ENCODE measurements at regions not wholly inside any gene's neighbourhood (a gene's known extent, or its start where the extent isn't known, plus 50 kb on each side); places are given as distances from the start of the nearest gene placed in this dataset.

DNA sequence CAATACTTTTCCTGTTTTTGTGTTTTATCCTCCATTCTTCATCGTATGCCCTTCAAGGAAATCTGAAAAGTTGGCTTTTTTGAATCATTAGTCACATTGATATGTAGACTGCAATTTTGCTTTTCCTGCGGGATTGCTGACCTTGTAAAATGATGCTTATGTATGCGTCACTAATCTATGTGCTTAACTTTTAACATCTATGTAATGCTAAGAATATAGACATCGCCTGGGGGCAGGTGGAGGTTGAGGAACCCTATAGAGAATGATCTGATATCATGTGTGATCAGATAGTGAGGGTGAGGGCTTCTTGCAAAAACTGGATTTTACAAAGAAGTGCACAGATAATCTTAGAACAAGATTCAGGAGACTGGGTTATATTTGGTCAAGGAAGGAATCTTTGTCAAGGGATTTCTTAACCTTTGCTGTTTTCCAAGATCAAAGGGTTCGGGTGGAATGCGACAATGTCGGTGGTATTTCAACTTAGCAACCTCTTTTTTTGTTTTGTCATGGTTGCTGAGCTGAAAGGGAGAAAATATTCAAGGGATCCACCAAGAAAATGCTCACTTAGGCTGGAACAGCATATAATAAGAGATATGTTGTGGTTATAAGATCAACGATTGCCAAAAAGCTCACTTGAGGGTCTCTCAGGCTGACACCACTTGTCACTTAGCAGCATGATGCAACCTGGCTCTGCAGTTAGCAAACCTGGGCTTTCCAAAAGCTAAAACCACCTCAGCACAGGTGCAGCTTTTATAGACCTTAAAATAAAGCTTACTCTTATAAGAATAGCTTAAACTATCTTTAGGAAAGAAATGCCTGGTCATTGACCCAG, 70.6 kb upstream of the PUDP start:
- Histone ChIP-seq H3K9me3 (no peaks in the 10 kb centered on the region), H3K27me3 (no peaks in the 10 kb centered on the region), H3K27ac (no peak overlapping the region), H3K4me3 (replicated peaks in 1 of 3) (no peak overlapping the region), H3K36me3 (no peaks in the 10 kb centered on the region), H3K4me1 (no peaks in the 10 kb centered on the region)
- 73 to 77% methylated on average over 8 of the region's 8 CpGs for WGBS, 2 donors
- no peak for DNase-seq
- TF ChIP-seq POLR2A (IDR thresholded peaks at IDR 0.05) = no peak
- no peak for TF ChIP-seq CTCF (IDR thresholded peaks at IDR 0.05)
- intact Hi-C loops (cut with DNase I) = no loop called here

- Histone ChIP-seq H3K4me1 (no peaks in the 10 kb centered on the region), H3K9me3 (no peaks in the 10 kb centered on the region), H3K27ac (no peak overlapping the region), H3K27me3 (no peaks in the 10 kb centered on the region), H3K36me3 (no peaks in the 10 kb centered on the region), H3K4me3 (replicated peaks in 1 of 3) (no peak overlapping the region)
- intact Hi-C loops (cut with DNase I) = no loop called here
- DNase-seq = no peak
- TF ChIP-seq CTCF (IDR thresholded peaks at IDR 0.05) (no peak), POLR2A (IDR thresholded peaks at IDR 0.05) (no peak)
- WGBS, 2 donors = 89 to 92% methylated on average over 6 of the region's 6 CpGs
These were observed 69.1 kb upstream of the PUDP start for GRCh38 chrX:7216981-7217587.

DNA sequence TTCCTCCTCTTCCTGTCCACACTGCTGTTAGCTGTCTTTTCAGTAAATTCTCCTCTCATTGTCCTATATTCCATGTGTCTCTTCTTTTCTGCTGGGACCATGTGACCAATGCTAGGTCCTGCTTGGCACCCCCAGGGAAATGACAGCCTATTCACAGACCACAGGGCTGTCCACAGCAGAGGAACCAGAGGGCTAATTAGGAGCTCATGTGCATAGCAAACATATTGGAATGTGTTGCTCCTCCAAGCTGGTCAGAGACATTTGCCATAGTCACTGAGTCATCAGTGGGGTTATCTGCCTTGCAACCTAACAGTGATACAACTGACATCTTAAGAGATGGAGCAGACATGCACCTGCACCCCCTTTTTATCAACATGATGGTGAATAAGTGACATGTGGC, 67.9 kb upstream of the PUDP start:
- intact Hi-C loops (cut with DNase I) = no loop called here
- Histone ChIP-seq H3K36me3 (no peaks in the 10 kb centered on the region), H3K4me3 (replicated peaks in 1 of 3) (no peak overlapping the region), H3K9me3 (no peaks in the 10 kb centered on the region), H3K4me1 (no peaks in the 10 kb centered on the region), H3K27me3 (no peaks in the 10 kb centered on the region), H3K27ac (no peak overlapping the region)
- DNase-seq = no peak
- TF ChIP-seq CTCF (IDR thresholded peaks at IDR 0.05) (no peak), POLR2A (IDR thresholded peaks at IDR 0.05) (no peak)

DNA sequence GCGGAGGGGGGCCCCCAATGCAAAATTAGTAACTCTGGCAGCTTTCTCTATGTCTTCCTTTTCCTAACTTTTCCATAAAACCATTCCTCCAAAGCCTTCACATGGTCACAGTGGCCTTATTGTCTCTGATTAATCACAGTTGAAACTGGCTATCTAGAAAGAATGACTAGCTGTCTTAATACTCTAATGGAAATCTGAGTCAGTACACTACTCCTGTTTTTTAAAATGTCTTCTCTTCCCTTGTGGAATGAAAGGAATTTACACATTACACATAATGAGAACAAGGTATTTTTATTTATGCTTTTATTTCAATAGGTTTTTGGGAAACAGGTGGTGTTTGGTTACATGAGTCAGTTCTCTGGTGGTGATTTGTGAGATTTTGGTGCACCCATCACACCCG, 66.3 kb upstream of the PUDP start:
- Histone ChIP-seq H3K27me3 (no peaks in the 10 kb centered on the region), H3K27ac (no peak overlapping the region), H3K4me3 (replicated peaks in 1 of 3) (no peak overlapping the region), H3K4me1 (no peaks in the 10 kb centered on the region), H3K36me3 (no peaks in the 10 kb centered on the region), H3K9me3 (no peaks in the 10 kb centered on the region)
- WGBS, 2 donors = 94 to 95% methylated on average over 2 of the region's 2 CpGs
- intact Hi-C loops (cut with DNase I) = no loop called here
- DNase-seq = no peak
- TF ChIP-seq POLR2A (IDR thresholded peaks at IDR 0.05) (no peak), CTCF (IDR thresholded peaks at IDR 0.05) (no peak)

DNA sequence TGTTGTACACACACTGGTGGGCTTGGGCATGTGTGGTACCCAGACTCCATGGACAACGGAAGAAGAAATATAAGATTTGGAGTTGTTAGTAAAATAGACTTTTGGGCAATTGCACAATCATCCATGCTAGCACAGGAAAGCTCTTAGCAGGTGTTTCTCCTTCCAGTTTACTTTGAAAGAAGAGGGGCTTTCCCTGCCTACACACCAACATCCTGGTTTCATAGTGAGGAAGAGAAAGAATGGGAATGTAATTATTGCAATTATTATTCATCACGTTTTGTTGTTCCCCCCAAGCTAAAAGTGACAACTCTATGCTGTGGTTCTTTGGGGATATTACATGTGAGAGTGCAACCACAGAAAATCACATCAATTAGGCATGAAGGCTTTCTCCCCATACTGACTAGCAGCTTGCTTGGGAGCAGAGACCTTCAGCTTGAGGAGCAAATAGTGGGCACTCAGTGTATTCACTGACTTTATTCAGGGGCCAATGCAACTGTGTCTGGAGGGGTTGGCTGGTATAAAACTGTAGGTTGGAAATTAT, 57.2 kb upstream of the PUDP start:
- intact Hi-C loops (cut with DNase I) = no loop called here
- H3K36me3 ChIP-seq = no peaks in the 10 kb centered on the region
- H3K9me3 ChIP-seq = no peaks in the 10 kb centered on the region
- H3K4me3 ChIP-seq (replicated peaks in 1 of 3) = no peak overlapping the region
- H3K27ac ChIP-seq = no peak overlapping the region
- no peak for TF ChIP-seq POLR2A (IDR thresholded peaks at IDR 0.05)
- no peak for TF ChIP-seq CTCF (IDR thresholded peaks at IDR 0.05)
- no peak for DNase-seq
- no peaks in the 10 kb centered on the region for H3K27me3 ChIP-seq
- H3K4me1 ChIP-seq = no peaks in the 10 kb centered on the region
- 61 to 74% methylated on average over 2 of the region's 2 CpGs for WGBS, 2 donors
